PFSK-1 (cell line): ENCODE measurements at regions not wholly inside any gene's neighbourhood (a gene's known extent, or its start where the extent isn't known, plus 50 kb on each side); places are given as distances from the start of the nearest gene placed in this dataset.

Experiments used
- FOXP2 ChIP-seq: optimal IDR thresholded peaks from 2 replicates; pipeline ENCODE3; 2011; ENCODE audit warnings: borderline replicate concordance, control low read depth, inconsistent platforms; ENCODE audit not compliant: insufficient read depth; ENCODE audit errors: extremely low read length, extremely low read depth
- POLR2AphosphoS5 ChIP-seq: IDR thresholded peaks from 2 replicates; pipeline ENCODE4 v1.6.1; 2012; ENCODE audit warnings: low read depth, mild to moderate bottlenecking, control low read depth, low read length, moderate library complexity
- REST ChIP-seq, 2 experiments: IDR thresholded peaks; 2 replicates each; pipeline versions ENCODE4 v1.6.1 to v1.8.0; 2011 to 2012; ENCODE audit warnings: low read depth in 2 of 2, low read length in 2 of 2, control low read depth in 1 of 2, inconsistent platforms in 1 of 2, mild to moderate bottlenecking in 1 of 2, moderate library complexity in 1 of 2; ENCODE audit not compliant: insufficient read depth in 1 of 2
- SIN3A ChIP-seq: IDR thresholded peaks from 2 replicates; pipeline ENCODE4 v1.6.1; 2012; ENCODE audit warnings: mild to moderate bottlenecking, low read length, moderate library complexity, borderline replicate concordance; ENCODE audit not compliant: insufficient read depth
- TAF1 ChIP-seq: IDR thresholded peaks from 2 replicates; pipeline ENCODE4 v1.6.1; 2012; ENCODE audit warnings: low read length, control low read depth, borderline replicate concordance; ENCODE audit not compliant: insufficient read depth

GRCh38 chr22:49476800-49477400 is 350.8 kb downstream of the BRD1 start:
- no peak for TF ChIP-seq SIN3A
- no peak for TF ChIP-seq REST (IDR thresholded peaks at IDR 0.05; ENCODE audit: insufficient read depth in 1 of 2, low read depth in 2 of 2, low read length in 2 of 2)
- no peak for TF ChIP-seq TAF1
- no peak for TF ChIP-seq FOXP2
- no peak for TF ChIP-seq POLR2AphosphoS5

- TF ChIP-seq POLR2AphosphoS5 = no peak
- no peak for TF ChIP-seq SIN3A
- no peak for TF ChIP-seq FOXP2
- TF ChIP-seq REST (IDR thresholded peaks at IDR 0.05; ENCODE audit: insufficient read depth in 1 of 2, low read depth in 2 of 2, low read length in 2 of 2) = no peak
- no peak for TF ChIP-seq TAF1
Measured at GRCh38 chr22:49476176-49476575, 351.5 kb downstream of the BRD1 start.

- no peak for TF ChIP-seq FOXP2
- no peak for TF ChIP-seq SIN3A
- no peak for TF ChIP-seq REST (IDR thresholded peaks at IDR 0.05; ENCODE audit: insufficient read depth in 1 of 2, low read depth in 2 of 2, low read length in 2 of 2)
- no peak for TF ChIP-seq POLR2AphosphoS5
- no peak for TF ChIP-seq TAF1
Measured at GRCh38 chr22:49475253-49475652, 352.4 kb downstream of the BRD1 start.

GRCh38 chr22:49473286-49473685 is 354.4 kb downstream of the BRD1 start:
- no peak for TF ChIP-seq TAF1
- no peak for TF ChIP-seq FOXP2
- TF ChIP-seq SIN3A = no peak
- no peak for TF ChIP-seq POLR2AphosphoS5
- no peak for TF ChIP-seq REST (IDR thresholded peaks at IDR 0.05; ENCODE audit: insufficient read depth in 1 of 2, low read depth in 2 of 2, low read length in 2 of 2)
